PFSK-1 (cell line): ENCODE measurements at regions not wholly inside any gene's neighbourhood (a gene's known extent, or its start where the extent isn't known, plus 50 kb on each side); places are given as distances from the start of the nearest gene placed in this dataset.

Experiments
- POLR2AphosphoS5 ChIP-seq: IDR thresholded peaks from 2 replicates; pipeline ENCODE4 v1.6.1; 2012; ENCODE audit warnings: low read depth, mild to moderate bottlenecking, control low read depth, low read length, moderate library complexity
- REST ChIP-seq, 2 experiments: IDR thresholded peaks; 2 replicates each; pipeline versions ENCODE4 v1.6.1 to v1.8.0; 2011 to 2012; ENCODE audit warnings: low read depth in 2 of 2, low read length in 2 of 2, control low read depth in 1 of 2, inconsistent platforms in 1 of 2, mild to moderate bottlenecking in 1 of 2, moderate library complexity in 1 of 2; ENCODE audit not compliant: insufficient read depth in 1 of 2

- TF ChIP-seq POLR2AphosphoS5 (no peak), REST (IDR thresholded peaks at IDR 0.05; ENCODE audit: insufficient read depth in 1 of 2, low read depth in 2 of 2, low read length in 2 of 2) (no peak)
Measured at GRCh38 chr6:168896321-168896720, 357.3 kb downstream of the THBS2 start.
